ENCODE measurements at regions not wholly inside any gene's neighbourhood (a gene's known extent, or its start where the extent isn't known, plus 50 kb on each side); places are given as distances from the start of the nearest gene placed in this dataset.
"Not testable (repeated sequence)": the region's sequence is repeated elsewhere in the genome, so short reads cannot be mapped to it uniquely, and the experiment has no call there.

DNA sequence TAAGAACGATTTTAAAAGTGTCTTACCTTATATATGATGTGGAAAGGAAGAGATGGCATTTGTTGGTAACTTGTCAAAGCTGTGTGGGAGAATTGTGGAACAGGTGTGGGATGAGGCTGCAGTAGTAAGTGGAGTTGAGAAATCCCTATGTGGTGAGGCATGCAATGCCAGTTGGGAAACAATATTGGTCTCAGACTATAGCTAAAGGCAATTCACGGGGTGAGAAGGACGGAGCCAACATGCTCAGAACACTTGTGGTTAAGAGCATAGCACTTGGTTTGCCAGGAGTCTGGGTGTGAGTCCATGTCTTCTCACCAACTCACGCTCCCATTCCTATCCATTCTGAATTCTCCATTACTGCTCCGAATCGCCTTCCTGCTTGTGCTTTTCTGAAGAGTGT, 615.6 kb upstream of the ADAMTS9 start:
- no peak for DNase-seq (ENCODE audit: low spot score)

DNA sequence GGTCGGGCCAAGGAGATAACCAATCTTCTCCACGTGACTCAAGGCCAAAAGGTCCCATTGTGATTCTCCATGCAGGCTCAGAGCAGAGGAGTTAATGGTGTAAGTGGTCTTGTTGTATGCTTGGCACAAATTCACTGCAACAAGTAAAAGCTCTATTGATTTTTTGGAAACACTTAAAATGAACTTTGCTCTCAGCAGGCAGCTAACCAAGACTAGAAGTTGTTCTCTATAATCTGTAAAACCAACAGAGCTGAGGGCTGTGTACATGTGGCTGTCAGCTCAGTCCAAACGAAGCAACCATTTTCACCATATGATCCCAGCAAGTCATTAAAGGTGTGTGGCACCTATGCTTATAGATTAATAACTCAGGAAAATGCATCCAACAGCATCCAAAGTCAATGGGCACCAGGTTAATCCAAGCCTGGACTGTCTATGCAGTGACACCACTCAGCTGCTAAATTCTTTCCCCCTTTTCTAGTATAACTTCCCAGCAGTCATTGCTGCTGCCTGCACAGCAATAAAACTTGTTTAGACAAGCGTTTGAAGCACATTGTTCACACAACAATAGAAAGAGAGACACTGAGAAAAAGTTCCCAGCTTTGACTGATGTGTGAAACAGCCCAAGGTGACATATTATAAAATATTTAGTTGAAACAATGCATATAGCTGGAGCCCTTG, 603.8 kb upstream of the ADAMTS9 start:
- DNase-seq (ENCODE audit: low spot score), result no peak

DNA sequence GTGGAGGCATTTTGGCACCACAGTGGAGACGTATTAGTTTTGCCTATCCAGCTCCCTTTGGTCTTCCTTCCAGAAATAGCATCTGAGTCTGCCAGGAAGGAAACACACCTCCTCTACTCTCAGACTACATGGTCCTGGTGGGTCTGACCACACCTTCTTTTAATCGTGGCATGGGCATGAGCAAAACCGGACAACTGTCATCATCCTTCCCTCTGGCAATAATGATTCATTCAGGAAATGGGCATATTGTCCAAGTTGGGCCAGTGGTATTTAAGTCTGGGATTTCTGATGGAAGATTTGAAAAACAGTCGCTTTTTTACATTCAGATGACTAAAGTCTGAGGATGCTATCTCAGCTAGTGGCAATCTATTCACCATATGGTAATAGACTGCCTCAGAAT, 601.0 kb upstream of the ADAMTS9 start:
- DNase-seq (ENCODE audit: low spot score), result no peak

DNA sequence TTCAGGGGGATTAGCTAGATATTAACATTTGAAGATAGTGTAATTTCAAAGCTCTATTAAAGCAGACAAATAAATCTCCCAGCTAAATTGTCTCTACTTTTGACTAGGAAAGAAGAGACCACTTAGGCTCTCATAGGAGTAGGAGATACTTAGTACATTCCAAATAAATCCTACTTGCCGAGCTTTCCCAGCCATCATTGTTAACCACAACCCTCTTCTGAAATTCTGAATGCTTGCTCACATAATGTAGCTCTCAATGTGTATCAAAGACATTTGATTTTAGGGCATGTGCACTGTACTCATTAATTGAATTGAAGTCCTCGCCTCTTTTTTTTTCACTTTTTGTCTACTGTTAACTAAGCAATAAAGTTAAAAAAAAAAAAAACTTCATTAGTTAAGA, 598.2 kb upstream of the ADAMTS9 start:
- DNase-seq (ENCODE audit: low spot score), result no peak

DNA sequence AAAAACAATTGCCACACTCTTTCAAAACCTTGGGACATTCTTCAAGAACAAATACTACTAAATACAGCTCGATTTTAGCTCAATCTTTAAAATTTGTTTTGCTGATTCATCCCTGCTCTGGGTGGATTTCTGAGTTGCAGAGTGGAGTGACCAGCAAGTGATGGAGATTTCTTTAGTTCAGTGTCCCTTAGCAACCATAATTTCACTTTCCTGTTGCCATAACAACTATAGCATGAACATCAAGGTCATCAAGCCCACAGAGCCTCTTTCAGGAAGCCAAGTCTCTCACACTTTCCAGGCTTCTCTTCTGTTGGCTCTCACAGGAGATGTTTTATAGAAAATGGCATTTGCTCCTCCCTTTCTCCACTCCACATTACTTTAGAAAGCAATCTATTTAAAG, 597.2 kb upstream of the ADAMTS9 start:
- peak; percentile 11 for DNase-seq (ENCODE audit: low spot score)

DNA sequence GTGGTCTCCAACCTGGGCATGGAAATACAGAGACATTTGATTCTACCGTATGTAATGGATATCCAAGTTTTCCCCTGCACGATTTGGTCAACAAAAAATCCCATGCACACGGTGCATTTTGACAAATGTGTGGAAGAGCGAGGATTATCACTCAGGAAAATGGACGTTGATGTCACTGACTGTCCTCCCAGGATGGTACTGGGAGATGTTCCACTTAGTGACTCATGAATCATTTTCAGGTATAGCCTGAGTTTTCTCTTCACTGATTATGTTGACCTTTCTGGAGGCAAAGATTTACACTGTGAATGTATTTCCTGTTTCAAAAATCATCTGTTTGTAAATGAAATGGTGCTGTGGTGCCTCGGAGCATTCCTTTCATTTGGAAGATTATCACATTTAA, 596.7 kb upstream of the ADAMTS9 start:
- no peak for DNase-seq (ENCODE audit: low spot score)

DNA sequence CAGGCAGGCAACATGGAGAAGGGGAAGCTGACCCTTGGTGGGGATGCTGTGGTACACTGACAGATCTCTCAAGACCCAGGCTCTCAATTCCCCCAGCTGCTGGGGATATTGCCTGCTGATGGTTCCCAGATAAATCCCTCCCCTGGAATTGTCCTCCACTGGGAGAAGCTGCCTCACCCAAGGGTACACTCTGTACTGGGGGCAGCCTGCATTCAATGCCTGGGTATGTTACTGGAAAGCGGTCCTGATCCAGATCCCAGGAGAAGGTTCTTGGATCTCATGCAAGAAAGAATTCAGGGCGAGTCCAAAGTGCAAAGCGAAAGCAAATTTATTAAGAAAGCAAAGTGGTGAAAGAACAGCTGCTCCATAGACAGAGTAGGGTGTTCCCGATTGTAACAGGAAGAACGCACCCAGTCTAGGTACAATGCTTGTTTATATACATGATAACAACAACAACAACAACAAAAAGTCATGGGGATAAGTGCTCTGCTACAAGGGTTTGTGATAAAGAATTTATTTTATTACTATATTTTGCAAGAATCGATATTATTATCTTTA, 591.5 kb upstream of the ADAMTS9 start:
- no peak for DNase-seq (ENCODE audit: low spot score)

DNA sequence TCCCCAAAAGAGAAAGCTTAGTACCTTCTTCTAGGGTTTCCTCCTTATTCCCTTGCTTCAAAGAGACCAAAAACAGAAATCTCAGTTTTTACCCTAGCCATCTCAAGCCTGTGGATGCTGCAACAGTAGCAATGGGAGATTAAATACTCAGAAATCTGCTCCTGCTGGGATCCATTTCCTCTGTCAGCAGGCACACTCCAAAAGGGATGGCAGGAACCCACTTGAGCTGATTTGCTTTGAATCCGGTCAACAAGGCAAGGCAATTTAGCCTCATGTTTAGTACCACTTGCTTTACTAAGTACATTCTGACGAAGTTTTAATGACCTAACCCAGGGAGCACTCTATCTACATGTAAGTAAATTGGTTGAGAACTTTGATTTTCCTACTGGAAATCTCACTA, 590.0 kb upstream of the ADAMTS9 start:
- no peak for DNase-seq (ENCODE audit: low spot score)

DNA sequence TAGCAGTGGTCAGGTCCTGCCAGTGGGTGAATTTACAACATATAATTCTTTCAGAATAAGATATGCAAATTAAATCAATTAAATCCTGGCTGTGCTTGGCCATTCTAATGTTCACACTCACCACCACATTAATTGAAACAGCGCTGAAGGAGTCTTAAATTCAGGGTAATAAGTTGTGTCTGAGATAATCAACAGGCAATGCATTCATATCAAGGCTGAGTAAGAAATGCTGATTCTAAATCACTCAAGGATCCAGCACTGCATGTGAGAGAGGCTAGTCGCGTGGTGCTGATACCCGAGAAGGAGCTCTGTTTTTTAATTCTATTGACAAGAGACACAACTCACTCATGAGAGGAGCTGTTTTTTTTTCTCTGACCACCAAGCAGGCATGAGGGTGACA, 588.8 kb upstream of the ADAMTS9 start:
- DNase-seq (ENCODE audit: low spot score), result no peak

DNA sequence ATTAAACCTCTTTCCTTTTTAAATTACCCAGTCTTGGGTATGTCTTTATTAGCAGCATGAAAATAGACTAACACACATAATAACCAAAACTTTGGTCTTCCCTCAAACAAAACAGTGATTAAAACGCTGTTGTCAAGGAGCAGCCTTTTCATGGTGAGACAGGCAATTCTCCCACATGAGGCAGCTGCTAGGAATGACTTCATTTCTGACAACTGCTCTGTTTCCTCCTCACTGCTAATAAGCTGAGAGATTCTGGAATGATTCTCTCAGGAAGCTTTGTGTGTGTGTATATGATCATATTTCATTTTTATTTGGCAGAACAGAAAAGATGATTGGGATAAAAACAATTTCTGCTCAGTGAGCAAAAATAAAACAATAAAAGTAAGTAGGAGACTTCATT, 580.6 kb upstream of the ADAMTS9 start:
- peak; percentile 54 for DNase-seq (ENCODE audit: low spot score)

DNA sequence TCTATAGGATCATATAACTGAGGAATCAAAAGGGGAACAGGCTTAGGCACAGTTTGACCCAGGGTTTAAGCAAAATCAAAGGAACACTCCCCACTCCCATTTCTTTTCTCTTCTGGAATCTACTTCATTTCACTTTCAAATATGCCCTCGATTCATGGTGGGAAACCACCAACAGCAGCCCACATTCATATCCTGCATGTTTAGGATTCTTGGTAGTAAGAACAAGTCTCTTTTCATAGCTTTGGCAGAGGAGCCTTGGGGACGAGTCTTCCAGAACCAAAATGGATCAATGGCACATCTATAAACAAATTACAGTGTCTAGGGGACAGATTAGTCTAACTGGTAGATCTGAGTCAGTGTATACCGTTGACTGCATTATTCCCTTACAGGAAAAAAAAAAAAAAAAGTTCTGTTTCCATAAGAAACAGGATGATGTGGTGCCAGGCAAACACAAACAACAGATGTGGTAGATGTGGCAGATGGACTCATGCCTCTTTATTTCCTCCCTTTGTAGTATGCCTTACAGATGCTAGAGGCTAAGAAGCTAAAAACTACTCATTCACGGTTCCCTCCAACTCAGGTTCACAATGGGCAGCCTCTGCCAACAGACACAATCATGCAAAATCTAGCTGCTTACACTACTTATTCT, 578.3 kb upstream of the ADAMTS9 start:
- DNase-seq (ENCODE audit: low spot score), result no peak

DNA sequence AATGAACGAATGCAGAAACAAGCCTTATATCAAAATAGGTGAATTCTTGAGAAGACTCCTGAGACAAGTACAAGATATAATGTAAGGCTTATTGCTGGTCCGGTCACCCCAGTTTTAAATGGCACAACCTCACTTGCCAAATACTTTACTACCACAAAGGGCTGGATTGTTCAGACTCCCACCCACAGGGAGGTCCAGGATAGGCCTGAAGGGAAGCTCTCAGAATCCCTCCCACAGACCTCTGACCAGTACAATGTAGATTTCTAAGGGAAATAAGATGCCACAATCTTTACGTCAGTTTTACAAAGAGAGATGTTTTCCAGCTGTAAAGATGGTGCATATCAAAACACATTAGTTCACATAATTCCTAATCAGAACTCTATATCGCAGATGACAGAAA, 577.7 kb upstream of the ADAMTS9 start:
- DNase-seq (ENCODE audit: low spot score), result no peak

DNA sequence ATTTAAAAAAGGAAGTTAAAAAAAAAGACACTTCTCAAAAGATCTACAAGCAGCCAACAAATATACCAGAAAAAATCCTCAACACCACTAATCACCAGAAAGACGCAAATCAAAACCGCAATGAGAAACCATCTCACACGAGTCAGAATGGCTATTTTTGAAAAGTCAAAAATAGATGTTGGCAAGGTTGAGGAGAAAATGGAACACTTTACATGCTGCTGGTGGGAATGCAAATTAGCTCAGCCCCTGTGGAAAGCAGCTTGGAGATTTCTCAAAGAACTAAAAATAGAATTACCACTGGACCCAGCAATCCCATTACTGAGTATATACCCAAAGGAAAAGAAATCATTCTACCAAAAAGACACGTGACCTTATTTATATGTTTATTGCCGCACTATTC, 574.7 kb upstream of the ADAMTS9 start:
- DNase-seq (ENCODE audit: low spot score), result no peak

DNA sequence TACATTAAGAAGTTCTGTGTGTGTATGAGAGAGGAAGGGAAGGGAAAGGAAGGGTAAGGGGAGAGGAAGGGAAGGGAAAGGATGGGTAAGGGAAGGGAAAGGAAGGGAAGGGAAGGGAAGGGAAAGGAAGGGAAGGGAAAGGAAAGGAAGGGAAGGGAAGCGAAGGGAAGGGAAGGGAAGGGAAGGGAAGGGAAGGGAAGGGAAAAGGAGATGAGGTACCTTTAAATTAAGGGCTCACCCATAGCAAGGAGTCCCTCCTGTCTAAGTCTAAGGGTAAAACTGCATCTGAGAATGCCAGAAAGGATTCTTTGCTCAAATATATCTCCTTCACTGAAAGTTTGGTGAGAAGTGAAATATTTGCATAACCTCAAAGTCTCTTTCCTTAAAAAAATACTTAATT, 572.1 kb upstream of the ADAMTS9 start:
- DNase-seq (ENCODE audit: low spot score), result no peak

DNA sequence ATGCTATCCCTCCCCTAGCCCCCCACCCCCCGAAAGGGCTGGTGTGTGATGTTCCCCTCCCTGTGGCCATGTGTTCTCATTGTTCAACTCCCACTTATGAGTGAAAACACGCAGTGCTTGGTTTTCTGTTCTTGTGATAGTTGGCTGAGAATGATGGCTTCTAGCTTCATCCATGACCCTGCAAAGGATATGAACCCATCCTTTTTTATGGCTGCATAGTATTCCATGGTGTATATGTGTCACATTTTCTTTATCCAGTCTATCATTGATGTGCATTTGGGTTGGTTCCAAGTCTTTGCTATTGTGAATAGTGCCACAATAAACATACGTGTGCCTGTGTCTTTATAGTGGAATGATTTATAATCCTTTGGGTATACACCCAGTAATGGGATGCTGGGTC, 565.1 kb upstream of the ADAMTS9 start:
- DNase-seq (ENCODE audit: low spot score), result not testable (repeated sequence)

DNA sequence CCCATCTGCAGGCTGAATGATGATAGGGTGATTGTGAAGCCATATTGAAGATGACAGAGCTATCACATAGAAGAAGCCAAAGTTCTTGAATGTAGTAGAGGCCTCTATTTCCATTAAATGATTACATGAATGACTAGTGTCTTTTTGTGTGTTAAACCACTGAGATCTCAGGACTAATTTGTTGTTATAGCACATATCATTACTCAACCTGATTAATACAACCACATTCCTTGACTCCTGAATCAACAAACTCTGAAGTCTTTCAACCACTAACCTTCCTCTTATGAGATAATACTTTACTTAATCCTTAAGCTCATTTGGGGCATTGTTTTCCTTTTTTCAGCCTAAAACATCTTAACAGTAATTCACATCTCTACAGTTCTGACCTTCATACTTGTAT, 564.5 kb upstream of the ADAMTS9 start:
- DNase-seq (ENCODE audit: low spot score), result peak; percentile 57

DNA sequence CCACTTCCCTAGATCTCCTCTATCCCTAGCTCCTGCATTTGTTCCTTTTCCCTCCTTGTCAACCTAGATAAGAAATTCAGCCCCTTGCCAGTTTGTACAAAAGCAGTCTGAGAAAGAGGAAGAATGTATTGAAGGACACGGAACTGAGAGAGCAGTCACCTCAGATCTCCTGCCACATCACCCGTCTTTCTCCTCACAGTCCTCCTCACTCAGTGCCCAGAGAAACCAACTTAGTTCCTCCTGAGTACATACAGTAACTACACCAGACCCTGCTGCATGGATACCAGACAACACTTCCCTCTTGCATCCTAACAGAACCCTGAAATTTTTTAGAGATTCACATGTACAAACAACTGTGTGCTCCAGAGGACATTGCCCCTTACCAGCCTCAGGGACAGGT, 563.6 kb upstream of the ADAMTS9 start:
- no peak for DNase-seq (ENCODE audit: low spot score)

DNA sequence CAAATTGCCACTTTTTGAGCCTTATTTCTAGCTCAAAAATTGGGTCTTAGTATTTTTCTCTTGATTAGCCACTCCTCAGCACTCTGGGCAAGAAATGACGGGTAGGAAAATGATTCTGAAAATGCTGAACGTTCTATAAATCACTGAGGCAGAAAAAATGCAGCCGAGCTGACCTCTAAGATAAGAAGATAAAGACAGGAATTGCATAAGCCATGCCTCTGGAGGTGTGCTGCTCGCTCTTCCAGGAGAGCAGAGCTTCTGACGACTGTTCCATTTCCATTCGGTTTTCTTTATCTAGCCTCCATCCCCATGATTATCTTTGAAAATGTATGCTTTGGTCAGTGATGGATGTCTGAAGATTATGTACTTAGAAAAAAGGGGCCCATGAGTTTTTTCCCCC, 558.8 kb upstream of the ADAMTS9 start:
- DNase-seq (ENCODE audit: low spot score), result peak; percentile 25

DNA sequence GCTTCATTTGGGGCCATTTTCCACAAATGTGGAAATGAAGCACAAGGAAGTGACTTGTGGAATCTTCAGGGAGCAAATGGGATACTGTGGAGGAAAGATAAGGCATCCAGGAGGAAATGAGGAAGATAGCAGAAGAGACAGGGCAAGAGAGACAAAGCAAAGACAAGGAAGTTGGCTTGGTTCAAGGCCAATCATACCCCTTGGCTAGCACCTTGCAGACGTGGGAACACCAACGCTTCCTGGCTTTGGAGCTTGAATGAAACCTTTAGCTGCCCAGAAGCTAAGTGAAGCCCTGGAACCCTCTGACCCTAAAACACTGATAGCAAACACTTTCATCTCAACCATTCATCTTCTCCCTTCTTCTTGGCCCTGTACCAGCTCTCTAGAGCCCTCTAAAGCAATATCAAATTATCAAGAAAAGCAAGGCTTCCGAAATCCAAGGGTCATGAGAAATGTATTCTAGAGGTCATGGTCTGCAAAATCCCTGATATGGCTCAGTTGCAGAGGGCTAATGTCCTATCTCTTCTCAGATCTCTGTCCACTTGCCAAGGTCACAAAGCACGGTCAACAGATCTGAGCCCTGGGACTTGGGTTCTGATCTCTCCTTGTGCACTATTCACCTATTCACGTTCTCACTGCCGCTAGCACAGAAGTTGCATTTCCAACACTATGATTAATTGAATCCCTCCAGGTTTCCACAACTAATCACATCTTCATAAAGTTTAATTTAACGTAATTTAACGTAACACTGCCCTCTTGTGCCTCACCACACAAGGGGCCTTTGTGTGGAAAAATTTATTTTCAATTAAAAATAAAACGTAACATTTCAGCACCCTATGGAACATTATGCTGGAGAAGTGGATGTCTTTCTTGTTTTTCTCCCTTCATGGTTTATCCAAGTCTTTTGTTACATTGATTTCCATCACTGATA, 557.6 kb upstream of the ADAMTS9 start:
- DNase-seq (ENCODE audit: low spot score), result peak; percentile 60

DNA sequence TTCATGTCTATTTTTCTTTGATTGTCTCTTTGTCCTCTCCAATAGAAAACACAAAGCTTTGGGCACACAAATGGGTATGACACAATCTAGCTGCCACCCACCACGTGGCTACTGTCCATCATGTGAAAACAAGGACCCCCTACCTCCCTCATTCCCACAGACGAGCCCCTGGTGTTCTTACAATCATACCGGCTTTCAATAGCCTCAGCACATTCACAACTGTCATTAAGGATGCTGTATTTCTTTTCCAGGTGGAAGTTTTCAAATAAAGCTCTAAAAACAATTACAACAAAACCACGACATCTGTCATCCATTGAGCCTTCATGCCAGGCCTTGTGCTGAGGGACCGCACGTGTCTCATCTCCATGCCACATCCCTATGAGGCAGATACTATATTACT, 552.6 kb upstream of the ADAMTS9 start:
- DNase-seq (ENCODE audit: low spot score), result no peak

DNA sequence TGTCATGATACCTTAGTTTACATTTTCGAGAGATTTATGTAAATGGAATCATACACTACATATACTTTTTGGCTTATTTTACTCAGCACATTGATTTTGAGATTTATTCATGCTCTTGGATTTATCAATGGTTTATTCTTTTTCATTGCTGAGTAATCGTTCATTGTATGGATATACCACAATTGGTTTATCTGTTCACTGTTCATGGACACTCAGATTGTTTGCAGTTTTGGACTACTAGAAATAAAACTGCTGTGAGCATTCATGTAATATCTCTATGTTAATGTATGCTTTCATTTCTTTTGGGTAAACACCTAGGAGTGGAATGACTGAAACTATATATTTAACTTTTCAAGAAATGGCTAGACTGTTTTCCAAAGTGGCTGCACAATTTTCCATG, 550.9 kb upstream of the ADAMTS9 start:
- DNase-seq (ENCODE audit: low spot score), result no peak

DNA sequence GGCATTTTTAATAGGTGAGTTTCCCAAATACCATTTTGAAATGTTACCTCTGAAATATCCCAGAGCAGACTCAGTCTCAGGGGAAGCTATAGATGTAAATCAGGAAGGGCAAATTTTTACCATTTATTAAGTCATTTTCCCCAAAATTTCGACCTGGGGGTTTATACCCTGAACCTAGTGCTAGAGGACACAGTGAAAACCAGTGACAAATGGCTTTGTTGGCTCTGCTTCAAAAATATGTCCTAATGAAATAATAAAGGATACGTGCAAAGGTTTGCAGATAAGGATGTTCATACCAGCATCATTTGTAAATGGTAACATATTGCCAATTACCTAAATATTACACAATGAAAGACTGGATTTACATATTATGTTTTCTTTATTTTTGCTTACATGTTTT, 546.7 kb upstream of the ADAMTS9 start:
- no peak for DNase-seq (ENCODE audit: low spot score)

DNA sequence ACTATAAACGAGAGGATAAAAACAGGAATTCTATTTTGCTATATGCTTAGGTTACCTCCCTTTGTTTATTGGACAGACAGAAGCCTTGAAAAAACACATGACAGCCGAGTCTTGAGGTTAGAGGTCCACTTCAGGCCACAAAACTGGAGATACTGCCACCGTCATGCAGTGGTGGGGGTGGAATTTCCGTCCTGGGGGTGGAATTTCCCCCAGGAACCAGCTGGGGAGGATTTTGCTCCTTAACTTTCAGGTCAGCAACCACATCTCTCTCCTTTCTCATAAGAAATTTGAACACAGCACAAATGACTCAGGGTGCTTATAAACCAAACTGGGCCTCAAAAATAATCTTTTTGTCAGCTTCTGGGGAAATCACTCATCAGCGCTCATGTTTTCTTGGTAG, 545.8 kb upstream of the ADAMTS9 start:
- DNase-seq (ENCODE audit: low spot score), result no peak

Data from kidney tubule cell (primary cell).